ENCODE measurements at regions not wholly inside any gene's neighbourhood (a gene's known extent, or its start where the extent isn't known, plus 50 kb on each side); places are given as distances from the start of the nearest gene placed in this dataset.

DNA sequence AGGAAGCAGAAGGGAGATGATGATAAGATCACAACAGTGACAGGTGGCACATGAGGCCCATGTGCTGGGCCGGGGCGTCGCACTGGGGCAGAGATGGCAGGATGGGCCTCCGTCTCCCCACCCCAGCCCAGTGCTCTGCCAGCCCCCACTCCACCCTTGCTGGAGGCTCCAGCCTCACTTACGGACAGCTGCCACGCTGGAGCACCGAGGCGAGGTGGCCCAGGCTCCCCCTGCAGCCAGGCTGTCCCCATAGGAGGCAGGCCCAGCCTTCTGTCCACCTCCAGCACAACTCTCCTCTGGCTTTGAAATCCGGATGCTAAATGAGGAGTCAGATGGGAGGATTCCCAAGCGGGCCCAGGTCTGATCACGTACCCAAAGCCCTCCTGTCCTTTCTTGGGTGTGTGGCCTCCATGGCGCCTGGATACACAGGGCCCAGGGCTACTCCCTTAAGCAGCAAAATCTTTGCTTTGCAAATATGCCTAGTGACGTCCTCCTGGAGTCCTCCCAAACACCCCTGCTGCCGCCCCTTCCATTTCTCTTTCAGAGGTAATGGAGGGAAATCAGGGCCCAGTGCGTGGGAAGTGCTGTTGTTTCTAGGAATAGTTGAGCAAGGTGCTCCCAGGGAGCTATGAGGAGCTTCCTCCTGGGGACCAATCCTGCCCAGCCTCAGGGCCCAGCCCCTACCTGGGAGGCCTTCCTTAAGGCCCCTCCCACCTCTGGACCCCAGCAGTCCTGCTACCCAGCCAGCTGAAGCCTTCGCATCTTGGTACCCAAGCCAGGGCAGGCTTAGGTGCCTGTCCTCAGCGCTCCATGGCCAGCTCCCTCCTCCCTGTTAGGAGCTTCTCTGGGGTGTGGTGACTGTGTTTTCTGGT, 170.4 kb upstream of the MYCN start:
- H3K9me3 Mint-ChIP-seq, result peaks cover 14% of the 10 kb centered on the region; the same call in 1 of the 2 replicates
- H3K4me1 Mint-ChIP-seq (ENCODE audit: low read depth), result no peaks in the 10 kb centered on the region
- H3K27me3 Mint-ChIP-seq (ENCODE audit: insufficient read depth), result no peaks in the 10 kb centered on the region; the same call in 1 of the 2 replicates
- no peak overlapping the region for H3K27ac Mint-ChIP-seq
- no peaks in the 10 kb centered on the region for H3K36me3 Mint-ChIP-seq (ENCODE audit: low read depth)
- TF ChIP-seq, protein P1, sequence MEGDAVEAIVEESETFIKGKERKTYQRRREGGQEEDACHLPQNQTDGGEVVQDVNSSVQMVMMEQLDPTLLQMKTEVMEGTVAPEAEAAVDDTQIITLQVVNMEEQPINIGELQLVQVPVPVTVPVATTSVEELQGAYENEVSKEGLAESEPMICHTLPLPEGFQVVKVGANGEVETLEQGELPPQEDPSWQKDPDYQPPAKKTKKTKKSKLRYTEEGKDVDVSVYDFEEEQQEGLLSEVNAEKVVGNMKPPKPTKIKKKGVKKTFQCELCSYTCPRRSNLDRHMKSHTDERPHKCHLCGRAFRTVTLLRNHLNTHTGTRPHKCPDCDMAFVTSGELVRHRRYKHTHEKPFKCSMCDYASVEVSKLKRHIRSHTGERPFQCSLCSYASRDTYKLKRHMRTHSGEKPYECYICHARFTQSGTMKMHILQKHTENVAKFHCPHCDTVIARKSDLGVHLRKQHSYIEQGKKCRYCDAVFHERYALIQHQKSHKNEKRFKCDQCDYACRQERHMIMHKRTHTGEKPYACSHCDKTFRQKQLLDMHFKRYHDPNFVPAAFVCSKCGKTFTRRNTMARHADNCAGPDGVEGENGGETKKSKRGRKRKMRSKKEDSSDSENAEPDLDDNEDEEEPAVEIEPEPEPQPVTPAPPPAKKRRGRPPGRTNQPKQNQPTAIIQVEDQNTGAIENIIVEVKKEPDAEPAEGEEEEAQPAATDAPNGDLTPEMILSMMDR (IDR thresholded peaks at IDR 0.05), result no peak
- no peak overlapping the region for H3K4me3 Mint-ChIP-seq
- DNase-seq, result no peak

DNA sequence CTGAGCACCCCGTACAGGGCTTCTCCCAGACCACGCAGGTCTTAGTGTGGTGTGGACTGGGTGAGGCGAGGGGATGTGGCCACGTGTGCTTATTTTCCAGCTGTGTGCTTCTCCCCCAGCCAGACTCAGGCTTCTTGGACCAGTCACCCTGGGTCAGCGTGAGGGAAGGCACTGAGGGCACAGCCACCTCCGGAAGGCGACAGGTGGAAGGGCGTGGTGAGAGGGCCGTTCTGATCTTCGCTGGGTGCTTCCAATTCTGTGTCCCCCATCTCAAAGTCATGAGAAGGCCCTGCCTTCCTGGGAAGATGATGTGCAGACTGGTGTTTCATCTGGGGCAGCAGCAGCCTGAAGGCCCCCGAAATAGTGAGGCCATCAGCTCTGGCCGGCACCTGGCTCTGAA, 169.7 kb upstream of the MYCN start:
- H3K4me3 Mint-ChIP-seq, result no peak overlapping the region
- H3K27ac Mint-ChIP-seq, result no peak overlapping the region
- no peaks in the 10 kb centered on the region for H3K4me1 Mint-ChIP-seq (ENCODE audit: low read depth)
- TF ChIP-seq, protein P1 (IDR thresholded peaks at IDR 0.05), result no peak
- no peaks in the 10 kb centered on the region for H3K36me3 Mint-ChIP-seq (ENCODE audit: low read depth)
- no peaks in the 10 kb centered on the region; the same call in 1 of the 2 replicates for H3K27me3 Mint-ChIP-seq (ENCODE audit: insufficient read depth)
- peaks cover 13% of the 10 kb centered on the region; the same call in 1 of the 2 replicates for H3K9me3 Mint-ChIP-seq
- DNase-seq, result no peak

- TF ChIP-seq, protein P1 (IDR thresholded peaks at IDR 0.05), result no peak
- H3K9me3 Mint-ChIP-seq, result peaks cover 13% of the 10 kb centered on the region; the same call in 1 of the 2 replicates
- no peak overlapping the region for H3K4me3 Mint-ChIP-seq
- no peaks in the 10 kb centered on the region; the same call in 1 of the 2 replicates for H3K27me3 Mint-ChIP-seq (ENCODE audit: insufficient read depth)
- no peaks in the 10 kb centered on the region for H3K4me1 Mint-ChIP-seq (ENCODE audit: low read depth)
- no peaks in the 10 kb centered on the region for H3K36me3 Mint-ChIP-seq (ENCODE audit: low read depth)
- DNase-seq, result no peak
- H3K27ac Mint-ChIP-seq, result no peak overlapping the region
Observed at GRCh38 chr2:15771124-15771523, 169.2 kb upstream of the MYCN start.

- Mint-ChIP-seq H3K9me3 (peaks cover 13% of the 10 kb centered on the region; the same call in 1 of the 2 replicates), H3K4me3 (no peak overlapping the region), H3K27ac (no peak overlapping the region), H3K36me3 (ENCODE audit: low read depth) (no peaks in the 10 kb centered on the region), H3K4me1 (ENCODE audit: low read depth) (no peaks in the 10 kb centered on the region), H3K27me3 (ENCODE audit: insufficient read depth) (no peaks in the 10 kb centered on the region; the same call in 1 of the 2 replicates)
- DNase-seq, result no peak
- TF ChIP-seq, protein P1 (IDR thresholded peaks at IDR 0.05), result no peak
Observed at GRCh38 chr2:15772086-15772595, 168.2 kb upstream of the MYCN start.

GRCh38 chr2:15772681-15773080, 167.7 kb upstream of the MYCN start:
- Mint-ChIP-seq H3K9me3 (peaks cover 13% of the 10 kb centered on the region; the same call in 1 of the 2 replicates), H3K4me3 (no peak overlapping the region), H3K4me1 (ENCODE audit: low read depth) (no peaks in the 10 kb centered on the region), H3K36me3 (ENCODE audit: low read depth) (no peaks in the 10 kb centered on the region), H3K27ac (no peak overlapping the region), H3K27me3 (ENCODE audit: insufficient read depth) (no peaks in the 10 kb centered on the region; the same call in 1 of the 2 replicates)
- TF ChIP-seq, protein P1 (IDR thresholded peaks at IDR 0.05), result no peak
- no peak for DNase-seq
